ENCODE measurements at regions not wholly inside any gene's neighbourhood (a gene's known extent, or its start where the extent isn't known, plus 50 kb on each side); places are given as distances from the start of the nearest gene placed in this dataset.
"Not testable (repeated sequence)": the region's sequence is repeated elsewhere in the genome, so short reads cannot be mapped to it uniquely, and the experiment has no call there.

DNA sequence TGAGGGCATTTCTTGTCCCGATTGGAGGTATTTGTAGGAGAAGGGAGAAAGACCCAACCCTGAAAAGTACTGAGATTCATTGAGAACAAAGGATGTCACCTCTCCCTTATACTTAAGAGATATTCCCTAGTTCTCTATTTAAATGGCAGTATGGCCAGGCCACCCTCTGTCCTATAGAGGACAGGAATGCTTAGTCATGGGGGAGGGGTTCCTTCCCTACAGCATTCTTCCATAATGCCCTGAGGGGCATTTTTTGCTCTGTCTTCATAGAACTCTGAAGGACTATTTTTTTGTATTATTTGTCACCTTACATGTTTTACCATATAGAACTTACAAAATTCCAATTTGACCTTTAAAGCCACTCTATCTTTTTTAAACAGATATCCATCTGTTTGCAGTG lies 176.3 kb downstream of the TMEM161B start:
- peak; percentile 37 for DNase-seq (ENCODE audit: low spot score)

DNA sequence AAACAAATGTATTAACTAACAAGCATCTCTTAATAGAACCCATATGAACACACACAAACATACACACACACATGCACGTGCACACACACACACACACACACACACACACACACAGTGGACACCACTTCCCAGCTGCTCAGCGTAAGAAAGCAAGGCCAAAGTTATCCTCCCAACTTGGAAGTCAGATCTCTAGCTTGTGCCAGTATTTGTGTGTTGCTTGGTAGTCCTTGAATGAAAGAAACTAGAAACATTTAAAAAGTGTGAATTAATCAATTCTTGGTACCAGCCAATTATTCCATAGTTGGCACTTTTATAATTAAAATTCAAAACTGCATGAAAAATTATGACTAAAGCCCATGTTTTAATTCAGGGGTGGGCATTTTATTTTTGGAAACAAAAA lies 178.1 kb downstream of the TMEM161B start:
- DNase-seq (ENCODE audit: low spot score), result no peak

DNA sequence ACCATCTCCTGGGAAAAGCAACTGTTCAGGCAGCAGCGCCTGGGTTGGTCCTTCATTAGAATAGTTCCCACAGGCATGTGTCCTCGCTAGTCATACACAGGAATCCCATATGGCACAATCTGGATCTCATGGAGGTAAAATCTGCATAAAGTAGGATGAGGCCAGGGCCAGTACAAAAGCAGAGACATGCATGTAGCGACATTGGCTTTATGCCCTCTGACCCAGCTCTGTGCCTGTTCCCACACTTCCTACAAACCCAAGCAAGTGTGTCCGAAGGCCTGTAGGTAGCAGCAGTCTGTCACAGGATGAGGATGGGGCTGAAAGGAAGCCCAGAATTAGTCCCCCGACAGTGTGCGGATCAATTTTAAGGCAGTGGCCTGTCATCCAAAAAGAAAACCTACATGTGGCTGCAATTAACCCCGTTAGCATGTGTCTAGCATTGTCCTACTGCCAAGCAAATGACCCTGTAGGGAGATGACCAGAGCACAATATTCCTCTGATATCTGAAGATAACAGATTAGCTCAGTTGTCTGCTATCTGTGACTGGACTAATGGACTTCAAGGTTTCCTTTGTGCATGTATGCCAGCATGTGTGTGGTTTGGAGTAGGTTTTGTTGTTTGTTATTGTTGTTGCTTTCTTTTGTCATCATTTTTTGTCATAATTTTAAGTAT lies 178.8 kb downstream of the TMEM161B start:
- no peak for DNase-seq (ENCODE audit: low spot score)

DNA sequence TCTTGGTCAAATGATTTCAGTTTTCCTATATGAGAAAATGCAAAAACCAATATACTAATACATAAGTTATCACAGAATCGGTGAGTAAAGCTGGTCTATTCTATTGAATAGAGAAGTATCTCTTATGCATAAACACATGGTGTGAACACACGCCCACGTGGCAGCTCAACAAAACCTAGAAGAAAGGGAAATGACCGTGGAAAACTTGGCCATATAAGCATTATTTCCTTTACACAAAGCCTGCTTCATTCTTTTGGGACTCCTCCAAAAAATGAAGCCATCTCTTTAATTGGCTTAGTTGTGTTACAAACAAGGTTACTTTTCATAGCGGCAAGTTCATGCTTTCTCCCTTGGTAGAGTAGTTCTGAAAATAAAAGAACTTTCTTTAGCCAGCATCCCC lies 183.2 kb downstream of the TMEM161B start:
- DNase-seq (ENCODE audit: low spot score), result no peak

DNA sequence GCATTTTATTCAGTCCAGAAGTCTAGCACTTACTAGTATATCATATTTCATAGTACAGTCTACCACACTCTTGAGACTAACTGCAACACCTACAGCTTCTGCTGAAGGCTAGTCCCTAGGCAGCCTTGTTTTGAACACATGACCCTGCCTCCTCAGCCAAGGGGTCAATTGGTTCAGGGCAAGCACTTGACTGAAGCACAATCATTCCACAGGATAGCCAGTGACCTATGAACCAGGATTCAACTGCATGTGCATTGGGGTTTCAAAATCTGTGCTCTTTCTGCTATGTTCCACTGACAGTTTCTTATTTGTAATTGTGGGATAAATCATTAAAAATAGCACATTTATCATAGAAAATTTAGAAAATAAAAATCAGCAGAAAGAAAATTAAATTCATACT lies 186.8 kb downstream of the TMEM161B start:
- DNase-seq (ENCODE audit: low spot score), result no peak

DNA sequence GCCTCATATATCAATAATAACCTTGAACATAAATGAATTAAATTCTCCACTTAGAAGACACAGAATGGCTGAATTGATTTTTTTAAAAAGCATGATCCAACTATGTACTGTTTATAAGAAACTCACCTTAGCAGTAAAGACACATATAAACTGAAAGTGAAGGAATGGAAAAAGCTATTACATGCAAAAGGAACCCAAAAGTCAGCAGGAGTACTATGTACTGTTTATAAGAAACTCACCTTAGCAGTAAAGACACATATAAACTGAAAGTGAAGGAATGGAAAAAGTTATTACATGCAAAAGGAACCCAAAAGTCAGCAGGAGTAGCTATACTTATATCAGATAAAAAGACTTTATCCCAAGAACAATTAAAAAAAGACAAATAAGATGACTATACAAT lies 204.8 kb downstream of the TMEM161B start:
- DNase-seq (ENCODE audit: low spot score), result no peak

DNA sequence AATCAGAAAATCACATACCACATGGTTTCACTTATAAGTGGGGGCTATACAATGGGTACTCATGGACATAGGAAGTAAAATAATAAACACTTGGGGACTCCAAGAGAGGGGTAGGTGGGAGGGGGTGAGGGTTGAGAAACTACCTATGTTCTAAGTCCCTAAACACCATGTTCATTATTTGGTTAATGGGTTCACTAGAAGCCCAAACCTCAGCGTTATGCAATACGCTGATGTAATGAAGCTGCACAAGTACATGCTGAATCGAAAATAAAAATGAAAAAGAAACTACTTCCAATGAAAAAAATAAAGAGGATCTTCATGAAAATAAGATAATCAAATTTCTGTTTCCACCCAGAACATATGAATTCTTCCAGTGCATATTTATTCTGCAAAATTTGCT lies 208.5 kb downstream of the TMEM161B start:
- no peak for DNase-seq (ENCODE audit: low spot score)

DNA sequence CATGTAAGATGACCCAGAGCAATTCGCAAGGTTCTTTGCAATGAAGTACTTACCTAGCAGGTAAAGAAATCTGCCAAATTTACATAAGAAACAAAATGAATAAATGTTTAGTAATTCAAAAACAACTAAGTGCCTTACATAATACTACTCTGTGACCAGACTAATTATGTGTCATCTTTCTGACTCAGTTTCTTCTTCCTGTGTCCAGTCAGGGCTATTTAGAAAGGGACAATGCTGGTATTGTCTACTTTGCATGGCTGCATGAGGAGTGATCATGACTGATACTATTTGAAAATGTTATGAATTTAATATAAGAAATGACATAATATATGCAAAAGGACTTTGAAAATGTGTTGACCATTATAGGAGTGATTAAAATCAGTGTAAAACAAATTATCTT lies 210.0 kb downstream of the TMEM161B start:
- no peak for DNase-seq (ENCODE audit: low spot score)

DNA sequence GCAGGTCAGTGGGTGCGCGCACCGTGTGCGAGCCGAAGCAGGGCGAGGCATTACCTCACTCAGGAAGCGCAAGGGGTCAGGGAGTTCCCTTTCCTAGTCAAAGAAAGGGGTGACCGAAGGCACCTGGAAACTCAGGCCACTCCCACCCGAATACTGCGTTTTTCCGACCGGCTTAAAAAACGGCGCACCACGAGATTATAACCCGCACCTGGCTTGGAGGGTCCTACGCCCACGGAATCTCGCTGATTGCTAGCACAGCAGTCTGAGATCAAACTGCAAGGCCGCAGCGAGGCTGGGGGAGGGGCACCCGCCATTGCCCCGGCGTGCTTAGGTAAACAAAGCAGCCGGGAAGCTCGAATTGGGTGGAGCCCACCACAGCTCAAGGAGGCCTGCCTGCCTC lies 216.2 kb downstream of the TMEM161B start:
- not testable (repeated sequence) for DNase-seq (ENCODE audit: low spot score)

DNA sequence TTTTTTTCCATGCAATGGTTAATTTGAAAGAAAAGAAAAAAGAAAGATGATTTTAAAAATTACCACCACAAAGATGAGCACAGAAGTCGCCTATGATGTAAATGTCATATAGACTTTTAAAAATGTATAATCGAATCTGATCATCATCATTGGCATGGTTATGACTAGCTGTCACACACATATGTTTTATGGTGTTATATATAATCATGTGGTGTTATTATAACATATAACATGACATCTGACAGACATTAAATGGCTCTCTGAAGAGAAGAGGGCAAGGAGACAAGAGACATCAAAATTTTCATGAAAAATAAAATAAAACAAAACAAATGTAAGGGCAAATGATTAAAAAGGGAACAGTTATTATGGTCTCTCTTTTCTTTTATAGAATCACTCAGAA lies 217.5 kb downstream of the TMEM161B start:
- no peak for DNase-seq (ENCODE audit: low spot score)

DNA sequence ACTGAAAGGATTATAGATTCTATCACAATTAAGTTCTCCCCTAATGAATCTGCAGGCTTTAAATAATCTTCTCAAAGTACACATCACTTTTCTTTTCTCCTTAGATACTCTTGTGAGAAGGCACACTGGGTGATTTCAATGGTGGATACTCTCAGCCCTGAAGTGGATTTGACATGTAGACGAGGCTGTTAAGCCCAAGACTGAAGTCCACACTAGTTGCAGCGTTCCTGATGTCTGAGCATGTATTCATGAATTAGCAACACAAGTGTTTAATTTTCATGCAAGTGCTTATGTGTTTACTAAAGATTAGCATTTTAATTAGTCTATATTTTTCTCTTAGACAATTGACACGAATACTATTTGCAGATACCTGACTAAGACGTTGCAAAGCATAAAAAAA lies 218.9 kb downstream of the TMEM161B start:
- no peak for DNase-seq (ENCODE audit: low spot score)

DNA sequence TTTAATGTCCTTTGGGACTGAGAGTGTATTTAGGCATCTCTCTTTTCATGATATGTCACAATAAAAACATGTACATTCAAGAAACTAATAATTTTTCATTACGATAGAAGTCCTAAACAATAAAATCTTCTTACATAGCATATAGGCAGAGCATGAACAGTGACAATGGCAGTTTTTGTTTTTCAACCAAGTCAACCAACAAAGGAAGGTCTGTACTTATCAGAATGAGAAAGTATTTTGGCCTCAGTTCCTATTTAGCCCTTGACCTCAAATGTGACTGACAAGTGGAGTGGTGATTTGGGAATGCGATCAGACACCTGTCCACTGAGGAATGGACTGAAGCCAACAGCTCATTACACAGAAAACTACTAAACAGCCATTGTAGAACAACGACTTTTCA lies 219.5 kb downstream of the TMEM161B start:
- no peak for DNase-seq (ENCODE audit: low spot score)

DNA sequence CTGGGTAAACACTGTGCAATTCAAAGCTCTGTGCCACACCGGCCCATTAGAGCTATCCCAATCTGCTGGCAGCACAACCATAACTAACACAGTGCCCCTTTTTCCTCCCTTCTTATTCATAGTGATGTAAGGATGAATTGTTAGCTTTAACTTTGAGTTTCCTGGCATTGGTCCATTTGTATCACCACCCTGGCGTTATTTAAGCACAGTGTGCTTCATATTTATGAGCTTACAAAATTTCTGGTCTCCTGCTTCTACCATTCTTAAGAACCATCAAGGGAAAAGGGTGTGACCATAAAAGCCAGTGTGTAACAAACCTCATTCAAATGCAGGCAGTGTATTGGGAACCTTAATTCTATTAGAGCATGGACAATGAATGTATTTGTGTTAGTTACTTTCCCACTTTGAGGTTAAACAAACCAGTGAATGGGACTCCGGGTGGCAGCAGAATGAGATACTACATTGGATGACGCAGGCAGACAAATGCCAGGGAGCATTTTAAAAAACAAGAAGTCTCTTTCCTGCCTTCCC lies 222.6 kb downstream of the TMEM161B start:
- DNase-seq (ENCODE audit: low spot score), result no peak

DNA sequence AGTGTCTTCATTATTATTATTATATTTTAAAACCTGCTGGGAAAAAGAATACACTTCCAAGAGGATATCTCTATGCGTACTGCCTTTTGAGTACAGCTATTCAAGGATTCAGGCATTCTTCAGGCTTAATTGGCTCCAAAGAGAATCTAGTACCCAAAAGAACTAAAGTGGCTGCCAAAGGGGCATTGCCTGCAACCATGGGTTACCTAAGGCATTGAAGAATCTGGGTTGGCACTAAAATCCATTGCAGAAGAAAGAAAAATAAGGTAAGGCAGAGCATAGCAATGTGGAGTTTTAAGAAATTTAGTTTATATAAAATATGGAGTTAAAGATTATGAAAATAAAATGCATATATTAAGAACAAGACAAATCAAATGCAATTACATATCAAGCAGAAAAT lies 223.5 kb downstream of the TMEM161B start:
- DNase-seq (ENCODE audit: low spot score), result no peak

DNA sequence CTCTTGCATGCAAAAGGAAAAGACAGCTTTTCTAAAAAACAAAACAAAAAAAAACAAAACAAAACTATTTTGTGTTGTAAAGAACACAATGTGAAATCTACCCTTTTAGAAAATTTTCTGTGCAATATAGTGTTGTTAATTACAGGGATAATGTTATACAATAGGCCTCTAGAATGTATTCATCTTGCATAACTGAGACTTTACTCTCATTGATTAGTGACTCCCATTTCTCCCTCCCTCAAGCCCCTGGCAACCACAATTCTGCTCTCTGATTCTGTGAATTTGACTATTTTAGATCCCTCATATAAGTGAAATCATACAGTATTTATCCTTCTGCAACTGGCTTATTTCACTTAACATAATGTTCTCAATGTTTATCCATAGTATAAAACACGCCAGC lies 234.1 kb downstream of the TMEM161B start:
- DNase-seq (ENCODE audit: low spot score), result no peak

DNA sequence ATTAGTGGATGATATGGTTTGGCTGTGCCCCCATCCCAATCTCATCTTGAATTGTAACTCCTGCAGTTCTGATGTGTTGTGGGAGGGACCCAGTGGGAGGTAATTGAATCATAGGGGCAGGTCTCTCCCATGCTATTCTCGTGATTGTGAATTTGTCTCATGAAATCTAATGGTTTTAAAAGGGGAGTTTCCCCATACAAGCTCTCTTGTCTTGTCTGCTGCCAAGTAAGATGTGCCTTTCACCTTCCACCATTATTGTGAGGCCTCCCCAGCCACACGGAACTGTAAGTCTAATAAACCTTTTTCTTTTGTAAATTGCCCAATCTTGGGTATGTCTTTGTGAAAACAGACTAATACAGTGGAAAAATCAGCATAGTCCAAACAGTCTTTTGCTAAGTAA lies 235.5 kb downstream of the TMEM161B start:
- DNase-seq (ENCODE audit: low spot score), result no peak

DNA sequence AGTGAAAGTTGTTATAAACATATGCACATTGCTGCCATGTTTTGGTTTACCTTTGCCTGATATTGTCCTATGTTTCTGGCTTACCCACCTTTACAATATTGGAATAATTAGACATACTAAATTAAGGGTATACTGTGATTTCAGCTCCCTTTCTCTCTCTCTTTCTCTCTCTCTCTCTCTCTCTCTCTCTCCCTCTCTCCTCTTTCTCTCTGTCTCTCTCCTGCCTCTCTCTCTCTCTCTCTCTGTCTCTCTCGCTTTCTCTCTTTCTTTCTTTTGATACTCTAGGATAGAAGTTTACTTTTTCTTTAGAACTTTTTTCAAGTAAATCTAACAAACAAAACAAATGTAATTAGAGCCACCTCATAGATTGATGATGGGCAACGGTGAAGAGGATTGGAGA lies 239.6 kb downstream of the TMEM161B start:
- no peak for DNase-seq (ENCODE audit: low spot score)

DNA sequence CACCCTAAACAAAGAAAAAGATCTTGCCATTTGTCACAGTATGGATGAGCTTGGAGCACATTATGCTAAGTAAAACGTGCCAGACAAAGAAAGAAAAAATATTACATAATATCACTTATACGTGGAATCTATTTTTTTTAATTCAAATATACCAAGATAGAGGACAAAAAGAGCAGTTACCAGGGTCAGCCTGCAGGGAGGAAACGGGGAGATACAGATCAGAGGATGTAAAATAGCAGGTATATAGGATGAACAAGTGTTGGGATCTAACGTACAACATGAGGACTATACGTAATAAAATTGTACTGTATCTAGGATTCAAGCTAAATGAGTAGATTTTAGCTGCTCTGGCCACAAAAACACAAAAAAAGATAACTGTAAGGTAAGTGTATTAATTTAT lies 247.5 kb downstream of the TMEM161B start:
- DNase-seq (ENCODE audit: low spot score), result peak; percentile 7

DNA sequence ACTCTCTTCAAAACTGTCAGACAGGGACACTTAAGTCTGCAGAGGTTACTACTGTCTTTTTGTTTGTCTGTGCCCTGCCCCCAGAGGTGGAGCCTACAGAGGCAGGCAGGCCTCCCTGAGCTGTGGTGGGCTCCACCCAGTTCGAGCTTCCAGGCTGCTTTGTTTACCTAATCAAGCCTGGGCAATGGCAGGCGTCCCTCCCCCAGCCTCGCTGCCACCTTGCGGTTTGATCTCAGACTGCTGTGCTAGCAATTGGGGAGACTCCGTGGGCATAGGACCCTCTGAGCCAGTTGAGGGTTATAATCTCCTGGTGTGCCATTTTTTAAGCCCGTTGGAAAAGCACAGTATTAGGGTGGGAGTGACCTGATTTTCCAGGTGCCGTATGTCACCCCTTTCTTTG lies 253.7 kb downstream of the TMEM161B start:
- not testable (repeated sequence) for DNase-seq (ENCODE audit: low spot score)

DNA sequence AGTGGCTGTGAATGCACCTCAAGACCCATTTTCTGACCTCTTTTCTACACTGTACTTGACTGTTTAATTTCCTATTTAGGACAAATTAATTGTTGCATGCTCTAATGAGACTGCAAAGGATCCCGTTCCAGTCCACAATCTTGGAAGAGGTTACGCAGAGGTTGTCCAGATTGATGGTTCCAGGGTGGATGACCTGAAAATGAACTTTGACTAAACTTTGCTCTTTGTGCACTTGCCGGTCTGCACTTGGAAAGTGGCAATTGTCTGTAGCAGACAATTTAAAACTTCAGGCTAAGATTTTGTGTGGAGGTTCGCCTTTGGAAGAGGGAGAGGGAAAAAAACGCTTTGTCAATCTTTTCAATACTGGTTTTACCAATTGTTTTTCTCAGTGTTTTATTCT lies 267.8 kb downstream of the TMEM161B start:
- DNase-seq (ENCODE audit: low spot score), result no peak

DNA sequence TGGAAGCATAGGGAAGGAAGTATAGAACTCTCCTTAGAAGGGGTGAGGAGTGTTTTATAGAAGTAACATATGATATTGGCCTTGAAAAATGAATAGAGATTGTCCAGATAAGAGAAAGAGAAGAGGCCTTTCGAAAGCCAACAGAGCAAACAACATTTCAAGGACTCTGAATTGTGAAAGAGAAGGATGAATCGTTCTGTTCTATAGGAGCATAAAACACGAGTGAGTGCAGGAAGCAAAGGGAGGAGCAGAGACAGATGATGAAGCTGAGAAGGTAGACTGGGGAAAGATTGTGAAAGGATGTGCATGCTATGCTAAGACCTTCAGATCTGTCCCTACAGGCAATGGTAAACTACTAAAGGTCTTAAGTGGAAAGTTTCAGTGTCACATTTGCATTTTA lies 271.0 kb downstream of the TMEM161B start:
- DNase-seq (ENCODE audit: low spot score), result no peak

DNA sequence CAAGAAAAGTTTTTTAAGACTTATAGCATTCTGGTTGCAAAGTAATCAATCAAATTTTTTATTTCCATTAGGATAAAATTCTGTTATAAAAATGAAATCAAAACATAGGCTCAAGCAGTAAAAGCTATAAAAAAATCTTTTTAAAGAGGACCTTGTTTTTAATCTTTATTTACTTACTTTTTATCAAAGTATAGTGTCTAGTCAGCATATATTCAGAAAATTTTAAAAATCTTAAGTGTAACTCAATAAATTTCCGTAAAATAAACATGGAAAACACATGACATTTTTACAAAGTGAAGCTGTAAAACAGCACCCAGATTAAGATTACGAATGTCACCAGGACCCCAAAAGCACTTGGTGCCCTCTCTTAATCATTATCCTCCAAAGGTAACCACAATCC lies 302.4 kb downstream of the TMEM161B start:
- DNase-seq (ENCODE audit: low spot score), result no peak

DNA sequence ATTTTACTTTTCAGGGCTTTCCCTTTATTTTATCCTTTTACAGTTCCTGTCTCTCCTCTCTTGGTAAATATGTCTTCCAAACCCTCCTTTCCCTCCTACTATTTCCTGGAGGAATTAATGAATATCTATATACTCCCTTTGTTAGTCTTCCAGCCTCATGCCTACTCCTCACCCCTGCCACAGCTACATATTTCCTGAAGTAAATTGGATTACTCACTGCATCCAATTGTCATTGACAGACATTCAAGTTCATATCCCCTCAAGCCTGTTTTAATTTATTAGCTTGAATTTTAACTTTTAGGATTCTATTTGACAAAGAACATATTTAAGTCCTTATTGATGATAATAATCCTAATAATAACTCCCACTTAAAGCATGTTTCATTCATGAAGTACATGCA lies 314.5 kb downstream of the TMEM161B start:
- no peak for DNase-seq (ENCODE audit: low spot score)

DNA sequence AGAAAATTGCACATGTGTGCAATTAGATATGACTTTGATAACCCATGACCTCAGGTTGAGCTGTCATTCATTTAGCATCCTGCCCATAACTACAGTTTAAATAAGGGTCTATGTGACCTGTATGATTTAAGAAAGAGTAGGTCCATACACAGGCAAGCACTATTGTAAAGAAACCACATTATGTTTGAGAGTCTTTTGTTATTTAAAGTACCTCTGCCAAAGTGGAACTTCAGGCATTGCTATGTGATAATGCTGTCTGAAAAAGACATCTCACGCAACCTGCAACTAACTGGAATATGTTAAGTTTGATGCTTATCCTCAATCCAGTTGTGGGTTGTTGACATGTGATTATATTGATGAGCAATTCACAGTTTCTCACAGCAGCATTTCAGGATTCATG lies 317.0 kb downstream of the TMEM161B start:
- no peak for DNase-seq (ENCODE audit: low spot score)

Measured in iPS-NIHi11 (cell line).